ENCODE measurements at regions not wholly inside any gene's neighbourhood (a gene's known extent, or its start where the extent isn't known, plus 50 kb on each side); places are given as distances from the start of the nearest gene placed in this dataset.

DNA sequence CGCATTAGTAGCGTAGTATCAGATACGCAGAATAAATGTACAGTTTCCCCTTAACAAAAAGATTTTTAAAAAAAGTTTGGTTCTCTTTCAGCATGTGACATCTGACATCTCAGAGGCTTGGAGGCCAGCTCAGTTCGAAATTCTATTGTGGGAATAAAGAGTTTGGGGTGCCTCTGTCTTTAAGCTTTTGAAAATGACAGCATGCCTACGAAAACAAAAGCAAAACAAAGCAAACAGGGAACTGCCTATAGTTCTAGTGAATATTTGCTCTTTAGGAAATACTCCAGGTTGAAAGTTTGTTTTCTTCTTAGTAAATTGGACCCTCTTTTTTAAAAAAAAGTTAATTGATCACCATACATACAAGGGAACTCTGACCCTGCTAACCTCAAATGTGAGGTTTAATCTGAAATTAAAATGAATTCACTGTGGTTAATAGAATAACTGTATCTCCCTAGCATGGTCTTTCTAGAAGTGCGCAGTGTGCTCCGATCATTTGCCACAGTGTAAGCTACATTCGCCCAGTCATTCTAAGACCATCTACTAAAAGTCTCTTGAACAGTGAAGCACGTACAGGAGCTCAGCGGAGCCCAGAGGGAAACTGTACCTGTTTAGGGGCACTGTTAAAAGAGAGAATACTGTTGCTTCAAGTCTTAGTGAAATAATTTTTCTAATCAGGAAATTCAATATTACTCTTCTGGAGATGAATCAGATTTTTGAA lies 347.0 kb upstream of the CDH2 start:
- TF ChIP-seq, protein P1, sequence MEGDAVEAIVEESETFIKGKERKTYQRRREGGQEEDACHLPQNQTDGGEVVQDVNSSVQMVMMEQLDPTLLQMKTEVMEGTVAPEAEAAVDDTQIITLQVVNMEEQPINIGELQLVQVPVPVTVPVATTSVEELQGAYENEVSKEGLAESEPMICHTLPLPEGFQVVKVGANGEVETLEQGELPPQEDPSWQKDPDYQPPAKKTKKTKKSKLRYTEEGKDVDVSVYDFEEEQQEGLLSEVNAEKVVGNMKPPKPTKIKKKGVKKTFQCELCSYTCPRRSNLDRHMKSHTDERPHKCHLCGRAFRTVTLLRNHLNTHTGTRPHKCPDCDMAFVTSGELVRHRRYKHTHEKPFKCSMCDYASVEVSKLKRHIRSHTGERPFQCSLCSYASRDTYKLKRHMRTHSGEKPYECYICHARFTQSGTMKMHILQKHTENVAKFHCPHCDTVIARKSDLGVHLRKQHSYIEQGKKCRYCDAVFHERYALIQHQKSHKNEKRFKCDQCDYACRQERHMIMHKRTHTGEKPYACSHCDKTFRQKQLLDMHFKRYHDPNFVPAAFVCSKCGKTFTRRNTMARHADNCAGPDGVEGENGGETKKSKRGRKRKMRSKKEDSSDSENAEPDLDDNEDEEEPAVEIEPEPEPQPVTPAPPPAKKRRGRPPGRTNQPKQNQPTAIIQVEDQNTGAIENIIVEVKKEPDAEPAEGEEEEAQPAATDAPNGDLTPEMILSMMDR (IDR thresholded peaks at IDR 0.05; ENCODE audit: control extremely low read depth, extremely low read depth), result no peak
- Histone ChIP-seq H3K9ac (ENCODE audit: insufficient read depth in 1 of 2, low read length in 2 of 2) (no peak overlapping the region), H3K27me3 (ENCODE audit: control insufficient read depth in 3 of 3, insufficient read depth in 3 of 3, low read length in 2 of 3) (no peaks in the 10 kb centered on the region), H3K36me3 (ENCODE audit: control insufficient read depth in 4 of 4, insufficient read depth in 4 of 4, low read length in 4 of 4) (no peaks in the 10 kb centered on the region), H3K27ac (ENCODE audit: low read depth in 1 of 2, low read length in 1 of 2) (no peak overlapping the region), H3K9me3 (ENCODE audit: control insufficient read depth in 4 of 4, insufficient read depth in 3 of 4, low read length in 3 of 4) (no peaks in the 10 kb centered on the region), H3K4me1 (ENCODE audit: control insufficient read depth in 5 of 5, insufficient read depth in 5 of 5, low read length in 5 of 5) (no peaks in the 10 kb centered on the region), H3K4me3 (no peak overlapping the region)
- no peak for ATAC-seq (ENCODE audit: insufficient read depth, low FRiP score)
- DNase-seq, result no peak
- 84 to 91% methylated on average over 10 of the region's 10 CpGs for WGBS, 2 donors

DNA sequence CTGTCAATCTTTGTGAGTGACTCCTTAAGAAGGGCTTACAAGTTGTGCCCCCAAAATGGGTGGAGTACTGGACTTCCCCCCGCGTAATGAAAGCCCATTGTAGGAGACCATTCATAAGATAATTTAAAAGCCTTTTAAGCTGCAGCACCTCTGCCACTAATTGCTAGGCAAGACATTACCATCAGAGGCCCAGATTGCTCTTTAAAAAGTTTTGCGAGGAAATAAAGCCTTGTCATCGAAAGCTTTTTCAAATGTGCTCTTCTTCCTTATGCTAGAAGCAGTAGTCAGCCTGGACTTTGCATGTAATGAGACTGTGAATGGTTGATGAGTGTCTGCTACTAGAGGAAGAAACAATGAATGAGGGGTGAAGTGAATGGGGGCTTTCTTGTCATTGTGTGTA lies 345.3 kb upstream of the CDH2 start:
- H3K9me3 ChIP-seq (ENCODE audit: control insufficient read depth in 4 of 4, insufficient read depth in 3 of 4, low read length in 3 of 4), result no peaks in the 10 kb centered on the region
- no peak for DNase-seq
- no peak for ATAC-seq (ENCODE audit: insufficient read depth, low FRiP score)
- WGBS, 2 donors, result 78 to 87% methylated on average over 4 of the region's 4 CpGs
- H3K9ac ChIP-seq (ENCODE audit: insufficient read depth in 1 of 2, low read length in 2 of 2), result no peak overlapping the region
- H3K36me3 ChIP-seq (ENCODE audit: control insufficient read depth in 4 of 4, insufficient read depth in 4 of 4, low read length in 4 of 4), result no peaks in the 10 kb centered on the region
- no peak overlapping the region for H3K4me3 ChIP-seq
- H3K4me1 ChIP-seq (ENCODE audit: control insufficient read depth in 5 of 5, insufficient read depth in 5 of 5, low read length in 5 of 5), result no peaks in the 10 kb centered on the region
- H3K27ac ChIP-seq (ENCODE audit: low read depth in 1 of 2, low read length in 1 of 2), result no peak overlapping the region
- no peaks in the 10 kb centered on the region for H3K27me3 ChIP-seq (ENCODE audit: control insufficient read depth in 3 of 3, insufficient read depth in 3 of 3, low read length in 2 of 3)
- TF ChIP-seq, protein P1 (IDR thresholded peaks at IDR 0.05; ENCODE audit: control extremely low read depth, extremely low read depth), result no peak

DNA sequence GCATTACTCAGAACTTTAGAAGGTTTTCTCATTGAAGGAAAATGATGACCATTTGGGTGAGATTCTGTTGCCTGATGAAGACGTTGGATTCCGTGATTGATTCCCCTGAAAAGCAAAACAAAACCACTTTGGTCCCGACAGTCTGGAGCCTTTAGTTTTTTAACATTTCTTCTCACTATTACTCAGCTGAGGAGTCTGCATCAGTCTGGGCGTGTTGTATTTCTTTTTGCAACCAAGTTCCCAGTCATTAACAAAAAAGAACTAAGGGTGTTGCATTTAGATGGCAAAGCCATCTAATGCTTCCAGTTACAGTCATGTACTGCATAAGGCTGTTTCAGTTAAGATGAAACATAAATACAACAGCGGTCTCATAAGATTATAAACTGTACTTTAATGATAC lies 343.1 kb upstream of the CDH2 start:
- WGBS, 2 donors, result 85 to 87% methylated on average over 5 of the region's 5 CpGs

More for the DNA sequence above, 343.1 kb upstream of the CDH2 start:
- no peaks in the 10 kb centered on the region for H3K27me3 ChIP-seq (ENCODE audit: control insufficient read depth in 3 of 3, insufficient read depth in 3 of 3, low read length in 2 of 3)
- H3K27ac ChIP-seq (ENCODE audit: low read depth in 1 of 2, low read length in 1 of 2), result no peak overlapping the region
- TF ChIP-seq, protein P1 (IDR thresholded peaks at IDR 0.05; ENCODE audit: control extremely low read depth, extremely low read depth), result no peak
- no peaks in the 10 kb centered on the region for H3K4me1 ChIP-seq (ENCODE audit: control insufficient read depth in 5 of 5, insufficient read depth in 5 of 5, low read length in 5 of 5)
- no peak for DNase-seq
- no peaks in the 10 kb centered on the region for H3K9me3 ChIP-seq (ENCODE audit: control insufficient read depth in 4 of 4, insufficient read depth in 3 of 4, low read length in 3 of 4)
- no peaks in the 10 kb centered on the region for H3K36me3 ChIP-seq (ENCODE audit: control insufficient read depth in 4 of 4, insufficient read depth in 4 of 4, low read length in 4 of 4)
- H3K9ac ChIP-seq (ENCODE audit: insufficient read depth in 1 of 2, low read length in 2 of 2), result no peak overlapping the region
- no peak overlapping the region for H3K4me3 ChIP-seq
- no peak for ATAC-seq (ENCODE audit: insufficient read depth, low FRiP score)

All from lung (tissue), 11 donors.